ENCODE measurements at regions not wholly inside any gene's neighbourhood (a gene's known extent, or its start where the extent isn't known, plus 50 kb on each side); places are given as distances from the start of the nearest gene placed in this dataset.
"Not testable (repeated sequence)": the region's sequence is repeated elsewhere in the genome, so short reads cannot be mapped to it uniquely, and the experiment has no call there.

DNA sequence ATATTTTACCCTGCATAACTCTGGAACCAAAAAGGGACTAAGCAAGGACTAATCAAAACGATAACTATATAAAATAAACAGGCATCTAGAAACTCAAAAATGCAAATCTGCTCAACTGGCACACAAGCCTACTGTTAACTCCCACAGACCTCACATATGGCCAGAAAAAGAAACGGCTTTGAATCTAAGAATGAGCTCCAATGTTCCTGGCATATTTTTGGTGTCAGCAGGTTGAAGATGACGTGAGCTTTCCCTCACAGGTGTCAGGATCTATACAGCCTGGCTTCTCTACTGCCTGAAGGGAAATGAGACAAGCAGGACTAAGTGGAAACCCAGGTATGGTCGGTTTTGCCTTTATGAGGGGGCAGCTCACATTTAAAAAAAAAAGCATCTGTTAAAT, 120.1 kb upstream of the SPATA12 start:
- no peaks in the 10 kb centered on the region for H3K9me3 ChIP-seq
- H3K4me3 ChIP-seq: no peak overlapping the region
- DNase-seq: no peak
- H3K36me3 ChIP-seq: no peaks in the 10 kb centered on the region
- H3K27me3 ChIP-seq: no peaks in the 10 kb centered on the region

GRCh38 chr3:56939834-56940233, 120.6 kb upstream of the SPATA12 start:
- Histone ChIP-seq H3K27me3 (no peaks in the 10 kb centered on the region), H3K9me3 (no peaks in the 10 kb centered on the region), H3K36me3 (no peaks in the 10 kb centered on the region), H3K4me3 (no peak overlapping the region)
- DNase-seq: no peak

DNA sequence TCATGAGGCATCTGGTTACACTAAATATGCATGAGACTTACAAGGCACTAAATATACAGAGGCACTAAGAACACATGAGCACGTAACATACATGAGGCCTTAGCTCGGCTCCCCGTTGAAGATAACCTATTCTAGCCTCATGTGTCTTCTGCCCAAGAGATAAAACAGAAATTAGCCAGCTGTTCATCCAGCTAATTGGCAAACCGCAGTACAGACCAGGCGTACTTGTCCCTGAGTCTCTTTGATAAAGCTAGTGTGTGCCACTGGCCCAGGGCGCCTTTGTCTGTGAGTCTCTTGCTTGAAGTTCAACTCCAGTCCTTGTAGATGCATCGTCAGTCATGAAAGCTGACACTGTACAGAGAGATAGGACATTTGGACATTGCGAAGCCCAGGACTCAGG, 121.9 kb upstream of the SPATA12 start:
- no peaks in the 10 kb centered on the region for H3K9me3 ChIP-seq
- no peak for DNase-seq
- H3K36me3 ChIP-seq: no peaks in the 10 kb centered on the region
- no peak overlapping the region for H3K4me3 ChIP-seq
- no peaks in the 10 kb centered on the region for H3K27me3 ChIP-seq

GRCh38 chr3:56937580-56937979, 122.9 kb upstream of the SPATA12 start:
- H3K9me3 ChIP-seq: no peaks in the 10 kb centered on the region
- no peaks in the 10 kb centered on the region for H3K27me3 ChIP-seq
- no peak for DNase-seq
- no peaks in the 10 kb centered on the region for H3K36me3 ChIP-seq
- no peak overlapping the region for H3K4me3 ChIP-seq

GRCh38 chr3:56935811-56936210, 124.7 kb upstream of the SPATA12 start:
- H3K27me3 ChIP-seq: no peaks in the 10 kb centered on the region
- H3K4me3 ChIP-seq: no peak overlapping the region
- no peaks in the 10 kb centered on the region for H3K9me3 ChIP-seq
- no peaks in the 10 kb centered on the region for H3K36me3 ChIP-seq
- DNase-seq: no peak

GRCh38 chr3:56934481-56934880, 126.0 kb upstream of the SPATA12 start:
- H3K9me3 ChIP-seq, DNase-seq, H3K27me3 ChIP-seq, H3K4me3 ChIP-seq, H3K36me3 ChIP-seq: not testable (repeated sequence)

- no peaks in the 10 kb centered on the region for H3K36me3 ChIP-seq
- no peaks in the 10 kb centered on the region for H3K9me3 ChIP-seq
- no peak for DNase-seq
- H3K4me3 ChIP-seq: no peak overlapping the region
- H3K27me3 ChIP-seq: no peaks in the 10 kb centered on the region
Observed at GRCh38 chr3:56933803-56934202, 126.7 kb upstream of the SPATA12 start.

- Histone ChIP-seq H3K4me3 (no peak overlapping the region), H3K36me3 (no peaks in the 10 kb centered on the region), H3K27me3 (no peaks in the 10 kb centered on the region), H3K9me3 (no peaks in the 10 kb centered on the region)
- DNase-seq: no peak
Observed at GRCh38 chr3:56932866-56933265, 127.6 kb upstream of the SPATA12 start.

DNA sequence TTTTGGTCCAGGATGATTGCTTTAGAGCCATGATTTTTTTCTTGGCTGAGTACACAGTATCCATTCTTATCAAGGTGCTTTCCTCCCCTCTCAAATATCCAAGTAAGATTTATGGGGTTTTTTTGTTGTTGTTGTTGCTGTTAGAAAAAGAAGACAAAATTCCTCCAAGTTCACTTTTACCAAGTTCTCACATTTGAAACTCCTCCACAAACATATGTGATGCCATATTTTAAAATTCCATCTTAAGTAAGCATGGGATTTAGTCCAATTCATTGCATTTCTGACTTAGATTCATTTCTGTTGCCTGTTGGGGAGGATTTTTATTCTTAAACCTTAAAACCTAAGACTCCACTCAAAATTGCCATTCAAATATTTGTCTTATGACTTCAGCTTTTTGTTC, 128.6 kb upstream of the SPATA12 start:
- no peaks in the 10 kb centered on the region for H3K9me3 ChIP-seq
- H3K4me3 ChIP-seq: no peak overlapping the region
- no peaks in the 10 kb centered on the region for H3K36me3 ChIP-seq
- DNase-seq: no peak
- no peaks in the 10 kb centered on the region for H3K27me3 ChIP-seq

- H3K36me3 ChIP-seq: no peaks in the 10 kb centered on the region
- no peaks in the 10 kb centered on the region for H3K27me3 ChIP-seq
- no peak overlapping the region for H3K4me3 ChIP-seq
- no peak for DNase-seq
- H3K9me3 ChIP-seq: no peaks in the 10 kb centered on the region
Observed at GRCh38 chr3:56930706-56931105, 129.0 kb upstream of the ARHGEF3 start.

DNA sequence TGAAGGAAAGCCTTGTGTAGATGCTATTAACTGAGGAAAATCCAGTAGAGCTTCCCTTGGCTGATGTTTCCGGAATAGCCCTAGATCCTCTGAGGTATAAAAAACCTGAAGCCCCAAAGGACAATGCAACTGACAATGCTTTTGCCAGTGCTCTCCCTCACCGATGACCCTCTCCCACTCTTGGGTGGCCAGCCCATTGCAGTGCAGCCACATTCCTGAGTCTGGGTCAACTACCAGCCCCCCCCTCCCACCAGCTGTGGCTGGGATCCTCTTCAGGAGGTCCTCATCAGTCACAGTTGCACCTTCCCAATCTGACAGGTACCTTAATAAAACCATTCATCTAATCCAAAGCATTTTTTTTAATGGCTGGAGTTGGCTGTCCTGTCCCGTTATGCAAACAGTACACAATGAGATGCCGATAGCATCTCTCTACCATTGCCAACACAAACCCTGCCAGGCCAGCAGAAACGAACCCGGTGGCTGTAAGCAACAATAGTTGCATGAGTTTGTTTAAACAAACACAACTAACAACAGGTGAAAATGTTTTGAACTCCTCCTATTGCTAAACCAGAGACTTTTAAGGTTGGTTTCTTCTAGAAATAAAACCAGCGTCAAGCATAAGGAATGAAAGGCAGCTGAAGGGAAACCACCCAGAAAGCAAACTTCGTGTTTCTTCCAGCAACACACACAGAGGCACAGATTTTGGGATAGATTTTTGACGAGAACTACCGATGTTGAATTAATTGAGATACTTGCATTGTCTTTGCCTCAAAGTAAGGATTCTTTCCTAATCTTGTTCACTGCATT, 128.3 kb upstream of the ARHGEF3 start:
- H3K27me3 ChIP-seq: no peaks in the 10 kb centered on the region
- no peaks in the 10 kb centered on the region for H3K9me3 ChIP-seq
- no peaks in the 10 kb centered on the region for H3K36me3 ChIP-seq
- no peak for DNase-seq
- no peak overlapping the region for H3K4me3 ChIP-seq

DNA sequence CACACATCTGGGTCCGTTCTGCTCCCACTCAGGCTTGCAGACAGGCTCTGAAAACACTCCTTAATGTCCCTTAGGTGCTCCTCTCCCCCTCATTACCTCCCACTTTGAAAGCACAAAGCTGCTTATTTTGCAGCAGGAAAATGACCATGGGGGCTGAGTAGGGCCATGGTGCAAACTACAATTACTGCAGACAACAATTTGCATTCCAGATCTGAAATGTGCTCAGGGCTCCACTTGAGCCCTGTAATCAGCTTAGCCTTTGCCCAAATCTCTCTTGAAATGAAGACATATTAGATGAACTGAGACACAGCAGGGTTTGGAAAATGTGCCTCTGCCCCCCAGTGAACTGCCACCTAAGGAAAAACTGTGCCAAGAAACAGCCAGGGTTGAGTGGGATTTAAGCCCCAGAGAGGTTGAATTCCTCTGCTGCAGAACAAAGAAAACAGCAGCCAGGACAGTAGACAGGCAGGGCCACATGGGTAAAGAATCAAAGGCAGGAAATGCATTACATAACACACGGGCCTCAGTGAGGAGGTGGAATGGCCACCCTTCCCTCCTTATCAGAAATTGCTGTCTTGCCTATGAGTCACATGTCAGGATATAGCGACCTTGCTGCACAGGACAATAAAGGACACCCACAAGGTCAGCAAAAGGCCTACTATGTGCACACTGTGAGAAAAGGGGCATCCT, 126.8 kb upstream of the ARHGEF3 start:
- H3K4me3 ChIP-seq: no peak overlapping the region
- DNase-seq: no peak
- H3K27me3 ChIP-seq: no peaks in the 10 kb centered on the region
- no peaks in the 10 kb centered on the region for H3K9me3 ChIP-seq
- H3K36me3 ChIP-seq: no peaks in the 10 kb centered on the region

- DNase-seq: no peak
- H3K27me3 ChIP-seq: no peaks in the 10 kb centered on the region
- H3K4me3 ChIP-seq: no peak overlapping the region
- H3K36me3 ChIP-seq: no peaks in the 10 kb centered on the region
- H3K9me3 ChIP-seq: no peaks in the 10 kb centered on the region
Observed at GRCh38 chr3:56927855-56928254, 126.1 kb upstream of the ARHGEF3 start.

- Histone ChIP-seq H3K27me3 (no peaks in the 10 kb centered on the region), H3K36me3 (no peaks in the 10 kb centered on the region), H3K9me3 (no peaks in the 10 kb centered on the region), H3K4me3 (no peak overlapping the region)
- no peak for DNase-seq
Observed at GRCh38 chr3:56926947-56927282, 125.2 kb upstream of the ARHGEF3 start.

GRCh38 chr3:56926243-56926946, 124.6 kb upstream of the ARHGEF3 start:
- Histone ChIP-seq H3K4me3 (no peak overlapping the region), H3K27me3 (no peaks in the 10 kb centered on the region), H3K9me3 (no peaks in the 10 kb centered on the region), H3K36me3 (no peaks in the 10 kb centered on the region)
- DNase-seq: no peak

DNA sequence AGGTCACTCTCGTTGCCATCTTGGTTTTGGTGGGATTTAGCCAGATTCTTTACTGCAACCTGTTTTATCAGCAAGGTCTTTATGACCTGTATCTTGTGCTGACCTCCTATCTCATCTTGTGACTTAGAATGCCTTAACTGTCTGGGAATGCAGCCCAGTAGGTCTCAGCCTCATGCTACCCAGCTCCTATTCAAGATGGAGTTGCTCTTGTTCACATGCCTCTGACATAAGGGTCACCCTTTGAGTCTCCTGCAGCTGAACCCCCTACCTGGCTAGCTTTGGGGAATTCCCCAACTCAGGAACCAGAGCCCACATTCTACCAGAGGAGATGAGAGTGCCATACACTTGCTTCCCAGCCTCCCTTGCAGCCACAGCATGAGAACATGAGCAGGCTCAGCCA, 123.0 kb upstream of the ARHGEF3 start:
- H3K4me3 ChIP-seq, H3K36me3 ChIP-seq, H3K27me3 ChIP-seq, H3K9me3 ChIP-seq, DNase-seq: not testable (repeated sequence)

DNA sequence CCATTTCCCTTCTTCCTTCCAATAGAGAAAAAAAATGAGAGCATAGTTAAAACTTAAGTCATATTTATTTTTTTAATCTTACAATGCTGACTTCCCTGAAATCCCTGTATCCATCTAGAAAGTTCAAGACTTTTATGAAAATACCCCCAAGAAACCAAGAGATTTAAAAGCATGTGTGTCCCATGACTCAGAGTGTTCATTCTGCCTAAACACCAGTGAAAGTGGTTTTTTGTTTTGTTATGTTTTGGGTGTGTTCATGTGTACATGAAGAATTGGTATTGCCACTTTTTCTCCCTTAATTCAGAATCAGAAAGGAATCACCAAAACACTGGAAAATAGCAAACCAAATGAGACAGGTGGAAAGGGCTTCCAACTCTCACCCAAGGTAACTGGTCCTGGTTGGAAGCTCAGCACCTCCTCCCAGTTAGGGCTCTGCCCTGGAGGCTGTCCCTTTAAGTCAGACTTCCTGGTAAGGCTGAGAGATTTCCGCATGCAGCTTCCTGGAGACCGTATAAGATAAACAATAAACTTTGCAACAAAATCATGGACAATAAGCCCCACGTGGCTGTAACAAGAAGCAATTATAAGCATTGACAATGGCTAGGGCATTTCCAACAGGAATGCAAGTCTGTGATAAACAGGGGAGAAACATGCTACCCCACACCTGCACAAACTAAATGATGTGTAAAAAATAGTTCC, 121.9 kb upstream of the ARHGEF3 start:
- no peak overlapping the region for H3K4me3 ChIP-seq
- DNase-seq: peak; percentile 28
- no peaks in the 10 kb centered on the region for H3K27me3 ChIP-seq
- no peaks in the 10 kb centered on the region for H3K36me3 ChIP-seq
- H3K9me3 ChIP-seq: no peaks in the 10 kb centered on the region

Measured in MG63 (cell line).